ENCODE measurements at regions not wholly inside any gene's neighbourhood (a gene's known extent, or its start where the extent isn't known, plus 50 kb on each side); places are given as distances from the start of the nearest gene placed in this dataset.

DNA sequence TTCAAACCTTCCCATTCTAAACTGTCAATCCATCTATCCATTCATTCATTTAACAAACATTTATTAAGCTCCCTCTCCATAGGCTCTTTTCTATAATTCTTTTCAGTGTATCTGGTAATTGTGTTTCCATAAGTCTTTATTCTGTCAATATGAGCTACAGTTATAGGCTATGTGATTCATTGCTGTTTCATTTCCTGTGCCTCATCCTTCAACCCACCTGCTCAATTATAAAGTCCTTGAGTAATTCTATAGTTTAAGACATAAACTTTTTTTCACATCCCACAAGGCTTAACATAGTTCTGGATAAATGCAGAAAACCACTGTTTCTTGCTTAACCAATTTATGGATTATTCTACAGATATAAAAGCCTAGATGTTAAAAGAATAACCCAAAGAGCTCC is 84.2 kb upstream of the PIK3C3 start:
- TF ChIP-seq POLR2A (IDR thresholded peaks at IDR 0.05) (no peak), EP300 (IDR thresholded peaks at IDR 0.05) (no peak)
- TF ChIP-seq, protein P1, sequence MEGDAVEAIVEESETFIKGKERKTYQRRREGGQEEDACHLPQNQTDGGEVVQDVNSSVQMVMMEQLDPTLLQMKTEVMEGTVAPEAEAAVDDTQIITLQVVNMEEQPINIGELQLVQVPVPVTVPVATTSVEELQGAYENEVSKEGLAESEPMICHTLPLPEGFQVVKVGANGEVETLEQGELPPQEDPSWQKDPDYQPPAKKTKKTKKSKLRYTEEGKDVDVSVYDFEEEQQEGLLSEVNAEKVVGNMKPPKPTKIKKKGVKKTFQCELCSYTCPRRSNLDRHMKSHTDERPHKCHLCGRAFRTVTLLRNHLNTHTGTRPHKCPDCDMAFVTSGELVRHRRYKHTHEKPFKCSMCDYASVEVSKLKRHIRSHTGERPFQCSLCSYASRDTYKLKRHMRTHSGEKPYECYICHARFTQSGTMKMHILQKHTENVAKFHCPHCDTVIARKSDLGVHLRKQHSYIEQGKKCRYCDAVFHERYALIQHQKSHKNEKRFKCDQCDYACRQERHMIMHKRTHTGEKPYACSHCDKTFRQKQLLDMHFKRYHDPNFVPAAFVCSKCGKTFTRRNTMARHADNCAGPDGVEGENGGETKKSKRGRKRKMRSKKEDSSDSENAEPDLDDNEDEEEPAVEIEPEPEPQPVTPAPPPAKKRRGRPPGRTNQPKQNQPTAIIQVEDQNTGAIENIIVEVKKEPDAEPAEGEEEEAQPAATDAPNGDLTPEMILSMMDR (IDR thresholded peaks at IDR 0.05), result no peak
